Activated naive CD8-positive, alpha-beta T cell treated with anti-CD3 and anti-CD28 coated beads, Interleukin-2, amount 50 U/mL, for 24 hours (primary cell): ENCODE measurements at regions not wholly inside any gene's neighbourhood (a gene's known extent, or its start where the extent isn't known, plus 50 kb on each side); places are given as distances from the start of the nearest gene placed in this dataset.
"Not testable (repeated sequence)": the region's sequence is repeated elsewhere in the genome, so short reads cannot be mapped to it uniquely, and the experiment has no call there.

ENCODE experiments used
- ATAC-seq: fragments of 150-1000 bp; cut with Tn5 transposase; one replicate; pipeline ENCODE4 v1.10.0; 2021
- DNase-seq: peaks from one replicate; pipeline ENCODE4 v3.0.0; 2021
- H3K27ac Mint-ChIP-seq: one replicate; pipeline ENCODE4 v1.8.0; 2021; ENCODE audit warnings: mild to moderate bottlenecking, mixed read lengths
- H3K27me3 Mint-ChIP-seq: one replicate; pipeline ENCODE4 v1.8.0; 2021; ENCODE audit warnings: mixed read lengths
- H3K36me3 Mint-ChIP-seq: one replicate; pipeline ENCODE4 v1.8.0; 2021; ENCODE audit warnings: low read depth, mixed read lengths
- H3K4me1 Mint-ChIP-seq: one replicate; pipeline ENCODE4 v1.8.0; 2021; ENCODE audit warnings: mixed read lengths
- H3K4me3 Mint-ChIP-seq: one replicate; pipeline ENCODE4 v1.8.0; 2021; ENCODE audit warnings: mild to moderate bottlenecking, moderate library complexity, mixed read lengths
- H3K9me3 Mint-ChIP-seq: one replicate; pipeline ENCODE4 v1.8.0; 2021; ENCODE audit warnings: mixed read lengths

GRCh38 chr3:89867286-89867685 is 759.9 kb downstream of the EPHA3 start:
- Mint-ChIP-seq H3K36me3 (no peaks in the 10 kb centered on the region), H3K27me3 (no peaks in the 10 kb centered on the region), H3K4me3 (no peak overlapping the region), H3K4me1 (no peaks in the 10 kb centered on the region), H3K9me3 (peaks cover 6% of the 10 kb centered on the region), H3K27ac (no peak overlapping the region)
- no peak for DNase-seq
- ATAC-seq, result no peak

GRCh38 chr3:89876116-89876515 is 768.7 kb downstream of the EPHA3 start:
- ATAC-seq (no peak), DNase-seq (no peak)
- Mint-ChIP-seq H3K27me3 (no peaks in the 10 kb centered on the region), H3K9me3 (peaks cover 21% of the 10 kb centered on the region), H3K36me3 (no peaks in the 10 kb centered on the region), H3K27ac (no peak overlapping the region), H3K4me1 (no peaks in the 10 kb centered on the region), H3K4me3 (no peak overlapping the region)

- DNase-seq, result no peak
- Mint-ChIP-seq H3K27me3 (no peaks in the 10 kb centered on the region), H3K36me3 (no peaks in the 10 kb centered on the region), H3K9me3 (peaks cover 21% of the 10 kb centered on the region), H3K4me1 (no peaks in the 10 kb centered on the region), H3K4me3 (no peak overlapping the region), H3K27ac (no peak overlapping the region)
- ATAC-seq, result no peak
These were observed 769.8 kb downstream of the EPHA3 start for GRCh38 chr3:89877230-89877629.

- no peaks in the 10 kb centered on the region for H3K4me1 Mint-ChIP-seq
- H3K4me3 Mint-ChIP-seq, result no peak overlapping the region
- no peak overlapping the region for H3K27ac Mint-ChIP-seq
- H3K36me3 Mint-ChIP-seq, result no peaks in the 10 kb centered on the region
- H3K27me3 Mint-ChIP-seq, result no peaks in the 10 kb centered on the region
- no peaks in the 10 kb centered on the region for H3K9me3 Mint-ChIP-seq
- ATAC-seq, result no peak
- no peak for DNase-seq
These were observed 782.0 kb downstream of the EPHA3 start for GRCh38 chr3:89889386-89889785.

GRCh38 chr3:89908711-89909213 is 801.3 kb downstream of the EPHA3 start:
- no peak for ATAC-seq
- no peaks in the 10 kb centered on the region for H3K27me3 Mint-ChIP-seq
- H3K4me3 Mint-ChIP-seq, result no peak overlapping the region
- H3K36me3 Mint-ChIP-seq, result no peaks in the 10 kb centered on the region
- no peak for DNase-seq
- H3K9me3 Mint-ChIP-seq, result peaks cover 14% of the 10 kb centered on the region
- H3K4me1 Mint-ChIP-seq, result no peaks in the 10 kb centered on the region
- H3K27ac Mint-ChIP-seq, result no peak overlapping the region

GRCh38 chr3:89912031-89912430 is 804.6 kb downstream of the EPHA3 start:
- DNase-seq, result no peak
- H3K36me3 Mint-ChIP-seq, result no peaks in the 10 kb centered on the region
- H3K4me1 Mint-ChIP-seq, result no peaks in the 10 kb centered on the region
- no peak for ATAC-seq
- no peak overlapping the region for H3K4me3 Mint-ChIP-seq
- H3K9me3 Mint-ChIP-seq, result no peaks in the 10 kb centered on the region
- H3K27ac Mint-ChIP-seq, result no peak overlapping the region
- H3K27me3 Mint-ChIP-seq, result no peaks in the 10 kb centered on the region

GRCh38 chr3:89923921-89924610 is 816.6 kb downstream of the EPHA3 start:
- Mint-ChIP-seq H3K27me3 (no peaks in the 10 kb centered on the region), H3K4me3 (no peak overlapping the region), H3K9me3 (peaks cover 4% of the 10 kb centered on the region), H3K27ac (no peak overlapping the region), H3K36me3 (no peaks in the 10 kb centered on the region), H3K4me1 (no peaks in the 10 kb centered on the region)
- ATAC-seq (no peak), DNase-seq (no peak)

GRCh38 chr3:89925976-89926375 is 818.6 kb downstream of the EPHA3 start:
- no peaks in the 10 kb centered on the region for H3K27me3 Mint-ChIP-seq
- H3K9me3 Mint-ChIP-seq, result peaks cover 2% of the 10 kb centered on the region
- DNase-seq (no peak), ATAC-seq (no peak)
- no peak overlapping the region for H3K27ac Mint-ChIP-seq
- H3K4me3 Mint-ChIP-seq, result no peak overlapping the region
- H3K36me3 Mint-ChIP-seq, result no peaks in the 10 kb centered on the region
- no peaks in the 10 kb centered on the region for H3K4me1 Mint-ChIP-seq

- H3K4me1 Mint-ChIP-seq, result no peaks in the 10 kb centered on the region
- no peaks in the 10 kb centered on the region for H3K27me3 Mint-ChIP-seq
- peaks cover 8% of the 10 kb centered on the region for H3K9me3 Mint-ChIP-seq
These were observed 825.5 kb downstream of the EPHA3 start for GRCh38 chr3:89932882-89933281.

GRCh38 chr3:89944461-89944860 is 837.0 kb downstream of the EPHA3 start:
- not testable (repeated sequence) for DNase-seq, H3K36me3 Mint-ChIP-seq, H3K4me3 Mint-ChIP-seq, ATAC-seq, H3K27ac Mint-ChIP-seq, H3K4me1 Mint-ChIP-seq, H3K27me3 Mint-ChIP-seq
- peaks cover 15% of the 10 kb centered on the region for H3K9me3 Mint-ChIP-seq

More at GRCh38 chr3:89932882-89933281, 825.5 kb downstream of the EPHA3 start:
- H3K27ac Mint-ChIP-seq, result no peak overlapping the region
- H3K4me3 Mint-ChIP-seq, result no peak overlapping the region
- ATAC-seq, result no peak
- H3K36me3 Mint-ChIP-seq, result no peaks in the 10 kb centered on the region
- no peak for DNase-seq

GRCh38 chr3:89946884-89947283 is 839.5 kb downstream of the EPHA3 start:
- DNase-seq, result no peak
- Mint-ChIP-seq H3K27ac (no peak overlapping the region), H3K4me3 (no peak overlapping the region), H3K4me1 (no peaks in the 10 kb centered on the region), H3K9me3 (peaks cover 13% of the 10 kb centered on the region), H3K36me3 (no peaks in the 10 kb centered on the region), H3K27me3 (no peaks in the 10 kb centered on the region)
- ATAC-seq, result no peak

- ATAC-seq (no peak), DNase-seq (no peak)
- Mint-ChIP-seq H3K27ac (no peak overlapping the region), H3K36me3 (no peaks in the 10 kb centered on the region), H3K4me3 (no peak overlapping the region), H3K9me3 (peaks cover 8% of the 10 kb centered on the region), H3K27me3 (no peaks in the 10 kb centered on the region), H3K4me1 (no peaks in the 10 kb centered on the region)
These were observed 840.0 kb downstream of the EPHA3 start for GRCh38 chr3:89947337-89947954.

GRCh38 chr3:89948008-89948407 is 840.6 kb downstream of the EPHA3 start:
- no peak for ATAC-seq
- DNase-seq, result no peak
- peaks cover 8% of the 10 kb centered on the region for H3K9me3 Mint-ChIP-seq
- H3K27me3 Mint-ChIP-seq, result no peaks in the 10 kb centered on the region
- no peaks in the 10 kb centered on the region for H3K4me1 Mint-ChIP-seq
- no peaks in the 10 kb centered on the region for H3K36me3 Mint-ChIP-seq
- H3K27ac Mint-ChIP-seq, result no peak overlapping the region
- H3K4me3 Mint-ChIP-seq, result no peak overlapping the region

GRCh38 chr3:89950772-89951171 is 843.4 kb downstream of the EPHA3 start:
- DNase-seq (no peak), ATAC-seq (no peak)
- H3K4me1 Mint-ChIP-seq, result no peaks in the 10 kb centered on the region
- H3K9me3 Mint-ChIP-seq, result peaks cover 12% of the 10 kb centered on the region
- no peak overlapping the region for H3K27ac Mint-ChIP-seq
- H3K27me3 Mint-ChIP-seq, result no peaks in the 10 kb centered on the region
- no peak overlapping the region for H3K4me3 Mint-ChIP-seq
- no peaks in the 10 kb centered on the region for H3K36me3 Mint-ChIP-seq

GRCh38 chr3:89954137-89954536 is 846.7 kb downstream of the EPHA3 start:
- DNase-seq (no peak), ATAC-seq (no peak)
- Mint-ChIP-seq H3K36me3 (no peaks in the 10 kb centered on the region), H3K27me3 (no peaks in the 10 kb centered on the region), H3K4me1 (no peaks in the 10 kb centered on the region), H3K9me3 (peaks cover 4% of the 10 kb centered on the region), H3K4me3 (no peak overlapping the region), H3K27ac (no peak overlapping the region)
